ENCODE measurements at regions not wholly inside any gene's neighbourhood (a gene's known extent, or its start where the extent isn't known, plus 50 kb on each side); places are given as distances from the start of the nearest gene placed in this dataset.

GRCh38 chr3:99199021-99199420 is 297.5 kb upstream of the DCBLD2 start:
- no peak for DNase-seq (ENCODE audit: low spot score)

- DNase-seq (ENCODE audit: low spot score), result no peak
These were observed 289.7 kb upstream of the DCBLD2 start for GRCh38 chr3:99191186-99191585.

- DNase-seq (ENCODE audit: low spot score), result no peak
These were observed 287.4 kb upstream of the DCBLD2 start for GRCh38 chr3:99188936-99189335.

GRCh38 chr3:99186016-99186415 is 284.5 kb upstream of the DCBLD2 start:
- DNase-seq (ENCODE audit: low spot score), result no peak

- DNase-seq (ENCODE audit: low spot score), result no peak
These were observed 274.9 kb upstream of the DCBLD2 start for GRCh38 chr3:99176169-99176964.

- no peak for DNase-seq (ENCODE audit: low spot score)
These were observed 273.8 kb upstream of the DCBLD2 start for GRCh38 chr3:99175276-99175812.

- DNase-seq (ENCODE audit: low spot score), result peak; percentile 44
These were observed 271.5 kb upstream of the DCBLD2 start for GRCh38 chr3:99172736-99173657.

- DNase-seq (ENCODE audit: low spot score), result no peak
These were observed 270.3 kb upstream of the DCBLD2 start for GRCh38 chr3:99171800-99172199.

- DNase-seq (ENCODE audit: low spot score), result no peak
These were observed 269.5 kb upstream of the DCBLD2 start for GRCh38 chr3:99170867-99171517.

- DNase-seq (ENCODE audit: low spot score), result no peak
These were observed 265.6 kb upstream of the DCBLD2 start for GRCh38 chr3:99167071-99167470.

- no peak for DNase-seq (ENCODE audit: low spot score)
These were observed 261.8 kb upstream of the DCBLD2 start for GRCh38 chr3:99163314-99163713.

- no peak for DNase-seq (ENCODE audit: low spot score)
These were observed 257.8 kb upstream of the DCBLD2 start for GRCh38 chr3:99159220-99159762.

- DNase-seq (ENCODE audit: low spot score), result no peak
These were observed 243.5 kb upstream of the DCBLD2 start for GRCh38 chr3:99145031-99145430.

- no peak for DNase-seq (ENCODE audit: low spot score)
These were observed 242.0 kb upstream of the DCBLD2 start for GRCh38 chr3:99143493-99143892.

- DNase-seq (ENCODE audit: low spot score), result no peak
These were observed 233.5 kb upstream of the DCBLD2 start for GRCh38 chr3:99134986-99135385.

- DNase-seq (ENCODE audit: low spot score), result no peak
These were observed 230.4 kb upstream of the DCBLD2 start for GRCh38 chr3:99131876-99132275.

- peak; percentile 73 for DNase-seq (ENCODE audit: low spot score)
These were observed 227.4 kb upstream of the DCBLD2 start for GRCh38 chr3:99128725-99129505.

- no peak for DNase-seq (ENCODE audit: low spot score)
These were observed 226.7 kb upstream of the DCBLD2 start for GRCh38 chr3:99128235-99128634.

GRCh38 chr3:99126316-99126715 is 224.8 kb upstream of the DCBLD2 start:
- no peak for DNase-seq (ENCODE audit: low spot score)

GRCh38 chr3:99119385-99119784 is 217.9 kb upstream of the DCBLD2 start:
- no peak for DNase-seq (ENCODE audit: low spot score)

- peak; percentile 20 for DNase-seq (ENCODE audit: low spot score)
These were observed 216.9 kb upstream of the DCBLD2 start for GRCh38 chr3:99118381-99118780.
